Fibroblast of lung (primary cell): ENCODE measurements at regions not wholly inside any gene's neighbourhood (a gene's known extent, or its start where the extent isn't known, plus 50 kb on each side); places are given as distances from the start of the nearest gene placed in this dataset.

Experiments used
- DNase-seq, 2 donors: peaks; one replicate each; pipeline versions ENCODE4 v3.0.0 to v3.0.0-alpha.2; 2010; ENCODE audit warnings: low read depth in 2 of 2
- H2AFZ ChIP-seq: 2 replicates; pipeline ENCODE4 v1.5.1; 2012; ENCODE audit warnings: low read length, control low read depth, inconsistent platforms
- H3K27ac ChIP-seq: 2 replicates; pipeline ENCODE4 v1.5.1; 2011; ENCODE audit warnings: low read length, control low read depth; ENCODE audit not compliant: insufficient read depth
- H3K27me3 ChIP-seq: 2 replicates; pipeline ENCODE4 v1.5.1; 2011; ENCODE audit warnings: mild to moderate bottlenecking, low read length; ENCODE audit not compliant: control insufficient read depth, insufficient read depth
- H3K36me3 ChIP-seq: 2 replicates; pipeline ENCODE4 v1.5.1; 2011; ENCODE audit warnings: low read length; ENCODE audit not compliant: control insufficient read depth, insufficient read depth
- H3K4me1 ChIP-seq: 2 replicates; pipeline ENCODE4 v1.5.1; 2011; ENCODE audit warnings: low read length; ENCODE audit not compliant: control insufficient read depth, insufficient read depth; ENCODE audit errors: extremely low read depth
- H3K4me2 ChIP-seq: 2 replicates; pipeline ENCODE4 v1.5.1; 2011; ENCODE audit warnings: low read length, control low read depth; ENCODE audit not compliant: insufficient read depth; ENCODE audit errors: extremely low read depth
- H3K4me3 ChIP-seq, 4 experiments: fragments of 200-600 bp in 1 of 4; sonication (generic) in 1 of 4; replicated peaks in 1 of 4; 2 replicates each; pipeline ENCODE4 v1.5.1; 2011 to 2016; ENCODE audit warnings: low read length in 4 of 4, low read depth in 3 of 4, mild to moderate bottlenecking in 3 of 4, control low read depth in 2 of 4, inconsistent platforms in 1 of 4, mixed read lengths in 1 of 4; ENCODE audit not compliant: insufficient read depth in 1 of 4; ENCODE audit errors: control extremely low read depth in 1 of 4
- H3K79me2 ChIP-seq: 2 replicates; pipeline ENCODE4 v1.5.1; 2012; ENCODE audit warnings: mild to moderate bottlenecking, low read length, inconsistent platforms; ENCODE audit not compliant: control insufficient read depth, insufficient read depth
- H3K9ac ChIP-seq: 2 replicates; pipeline ENCODE4 v1.5.1; 2011; ENCODE audit warnings: mild to moderate bottlenecking, low read length, control low read depth; ENCODE audit not compliant: insufficient read depth
- H3K9me3 ChIP-seq: 2 replicates; pipeline ENCODE4 v1.5.1; 2012; ENCODE audit warnings: low read depth, low read length; ENCODE audit not compliant: control insufficient read depth, insufficient read depth
- H4K20me1 ChIP-seq: 2 replicates; pipeline ENCODE4 v1.5.1; 2011; ENCODE audit warnings: low read length; ENCODE audit not compliant: control insufficient read depth, insufficient read depth; ENCODE audit errors: extremely low read depth
- EZH2 ChIP-seq: IDR thresholded peaks from 2 replicates; pipeline ENCODE4 v1.5.1; 2012; ENCODE audit warnings: low read length, control low read depth, mild to moderate bottlenecking; ENCODE audit errors: missing control alignments
- TF ChIP-seq, protein P1 (sequence below), 2 donors: IDR thresholded peaks in 1 of 2; conservative IDR thresholded peaks in 1 of 2; 1 replicate in 1 of 2; 2 replicates in 1 of 2; pipeline ENCODE4 v1.5.1; 2011 to 2012; ENCODE audit warnings: low read length in 2 of 2, control low read depth in 1 of 2, inconsistent platforms in 1 of 2, low read depth in 1 of 2, mild to moderate bottlenecking in 1 of 2

DNA sequence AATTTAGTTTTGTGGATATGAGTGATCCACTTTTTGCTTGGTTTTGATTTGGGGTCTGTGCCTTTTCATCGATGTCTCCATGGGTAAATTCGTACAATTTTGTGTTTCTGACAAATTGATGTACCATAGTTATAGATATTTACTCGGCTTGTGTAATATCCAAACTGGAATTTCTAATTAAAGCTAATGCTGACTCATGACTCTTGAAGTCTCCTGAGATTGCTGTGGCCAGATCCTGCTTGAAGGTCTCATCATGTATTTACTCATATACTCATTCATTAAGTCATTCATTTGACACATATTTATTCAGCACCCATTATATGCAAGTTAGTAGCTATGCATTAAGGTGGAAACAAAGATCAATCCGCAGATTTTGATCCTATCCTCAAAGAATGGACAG is 423.2 kb downstream of the RWDD3 start:
- Histone ChIP-seq H3K27ac (no peak overlapping the region), H2AFZ (no peak overlapping the region), H3K36me3 (no peaks in the 10 kb centered on the region)

DNA sequence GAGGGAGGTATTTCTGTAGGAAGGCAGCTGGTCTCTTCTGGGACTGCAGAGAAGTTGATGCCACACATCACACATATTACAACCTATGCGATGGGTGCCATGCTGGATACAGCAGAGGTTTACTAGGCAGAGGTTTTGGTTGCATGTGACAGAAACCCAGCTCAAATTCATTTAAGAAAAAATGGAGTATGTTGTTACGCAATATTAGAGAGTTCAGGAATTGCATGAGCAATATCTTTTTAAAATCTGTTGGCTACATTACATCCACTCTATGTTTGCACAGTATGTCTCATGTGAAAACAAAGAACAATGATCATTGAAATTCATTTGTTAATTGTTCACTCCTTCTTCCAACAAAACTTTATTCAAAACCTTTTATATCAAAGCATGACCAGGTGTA is 425.2 kb downstream of the RWDD3 start:
- H3K27me3 ChIP-seq = no peaks in the 10 kb centered on the region
- H2AFZ ChIP-seq = no peak overlapping the region
- TF ChIP-seq, protein P1, sequence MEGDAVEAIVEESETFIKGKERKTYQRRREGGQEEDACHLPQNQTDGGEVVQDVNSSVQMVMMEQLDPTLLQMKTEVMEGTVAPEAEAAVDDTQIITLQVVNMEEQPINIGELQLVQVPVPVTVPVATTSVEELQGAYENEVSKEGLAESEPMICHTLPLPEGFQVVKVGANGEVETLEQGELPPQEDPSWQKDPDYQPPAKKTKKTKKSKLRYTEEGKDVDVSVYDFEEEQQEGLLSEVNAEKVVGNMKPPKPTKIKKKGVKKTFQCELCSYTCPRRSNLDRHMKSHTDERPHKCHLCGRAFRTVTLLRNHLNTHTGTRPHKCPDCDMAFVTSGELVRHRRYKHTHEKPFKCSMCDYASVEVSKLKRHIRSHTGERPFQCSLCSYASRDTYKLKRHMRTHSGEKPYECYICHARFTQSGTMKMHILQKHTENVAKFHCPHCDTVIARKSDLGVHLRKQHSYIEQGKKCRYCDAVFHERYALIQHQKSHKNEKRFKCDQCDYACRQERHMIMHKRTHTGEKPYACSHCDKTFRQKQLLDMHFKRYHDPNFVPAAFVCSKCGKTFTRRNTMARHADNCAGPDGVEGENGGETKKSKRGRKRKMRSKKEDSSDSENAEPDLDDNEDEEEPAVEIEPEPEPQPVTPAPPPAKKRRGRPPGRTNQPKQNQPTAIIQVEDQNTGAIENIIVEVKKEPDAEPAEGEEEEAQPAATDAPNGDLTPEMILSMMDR (conservative IDR thresholded peaks at IDR 0.05 in 1 of 2, IDR thresholded peaks at IDR 0.05 in 1 of 2; ENCODE audit: low read depth in 1 of 2, low read length in 2 of 2) = no peak
- TF ChIP-seq EZH2 = no peak
- no peak overlapping the region for H3K4me3 ChIP-seq
- no peaks in the 10 kb centered on the region for H3K36me3 ChIP-seq
- no peak overlapping the region for H3K27ac ChIP-seq
- no peaks in the 10 kb centered on the region for H3K79me2 ChIP-seq
- no peaks in the 10 kb centered on the region for H3K4me1 ChIP-seq
- H3K9ac ChIP-seq = no peak overlapping the region
- no peak overlapping the region for H3K4me2 ChIP-seq
- H4K20me1 ChIP-seq = no peaks in the 10 kb centered on the region
- DNase-seq = no peak
- H3K9me3 ChIP-seq = no peaks in the 10 kb centered on the region

More for the DNA sequence above, 423.2 kb downstream of the RWDD3 start:
- Histone ChIP-seq H3K4me1 (no peaks in the 10 kb centered on the region), H3K27me3 (no peaks in the 10 kb centered on the region), H3K9ac (no peak overlapping the region), H4K20me1 (no peaks in the 10 kb centered on the region), H3K4me3 (no peak overlapping the region), H3K79me2 (no peaks in the 10 kb centered on the region), H3K4me2 (no peak overlapping the region), H3K9me3 (no peaks in the 10 kb centered on the region)
- TF ChIP-seq, protein P1 (conservative IDR thresholded peaks at IDR 0.05 in 1 of 2, IDR thresholded peaks at IDR 0.05 in 1 of 2; ENCODE audit: low read depth in 1 of 2, low read length in 2 of 2) = no peak
- no peak for TF ChIP-seq EZH2
- no peak for DNase-seq

DNA sequence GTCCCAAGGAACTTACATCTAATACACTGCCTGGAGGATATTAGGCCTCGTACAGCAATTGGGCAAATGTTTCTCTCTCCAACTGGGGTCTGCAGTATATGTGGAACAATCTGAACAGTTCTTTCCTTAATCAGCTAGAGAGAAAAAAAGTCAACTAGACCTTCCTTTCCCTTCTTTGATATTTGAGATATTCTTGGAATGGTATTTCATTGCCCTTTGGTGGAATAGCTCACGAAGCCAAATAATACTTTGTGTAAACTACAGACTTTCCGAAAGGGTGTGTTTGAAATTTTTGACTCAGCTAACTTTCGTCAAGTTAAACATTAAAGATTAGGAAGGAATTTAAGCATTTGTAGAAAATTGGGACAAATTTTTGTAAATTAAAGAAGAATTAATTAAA is 425.6 kb downstream of the RWDD3 start:
- Histone ChIP-seq H2AFZ (no peak overlapping the region), H3K36me3 (no peaks in the 10 kb centered on the region), H4K20me1 (no peaks in the 10 kb centered on the region), H3K9me3 (no peaks in the 10 kb centered on the region), H3K4me1 (no peaks in the 10 kb centered on the region), H3K4me2 (no peak overlapping the region), H3K79me2 (no peaks in the 10 kb centered on the region), H3K27ac (no peak overlapping the region), H3K27me3 (no peaks in the 10 kb centered on the region), H3K4me3 (no peak overlapping the region), H3K9ac (no peak overlapping the region)
- no peak for DNase-seq
- TF ChIP-seq, protein P1 (conservative IDR thresholded peaks at IDR 0.05 in 1 of 2, IDR thresholded peaks at IDR 0.05 in 1 of 2; ENCODE audit: low read depth in 1 of 2, low read length in 2 of 2) = no peak
